ENCODE measurements at regions not wholly inside any gene's neighbourhood (a gene's known extent, or its start where the extent isn't known, plus 50 kb on each side); places are given as distances from the start of the nearest gene placed in this dataset.
A peak's percentile ranks its signal among the peaks of the same experiment; 100 is the strongest.

GRCh38 chr7:20083781-20084180, 133.4 kb downstream of the MACC1 start:
- H3K79me2 ChIP-seq (ENCODE audit: control insufficient read depth, insufficient read depth, low read length, poor library complexity): no peaks in the 10 kb centered on the region
- no peak overlapping the region for H3K9ac ChIP-seq (ENCODE audit: low read length)
- peak; percentile 78 to 80 for DNase-seq
- H3K4me2 ChIP-seq (ENCODE audit: low read length): no peak overlapping the region
- no peak overlapping the region for H2AK5ac ChIP-seq (ENCODE audit: low read length)
- no peaks in the 10 kb centered on the region for H3K36me3 ChIP-seq (ENCODE audit: control insufficient read depth in 1 of 2, insufficient read depth in 2 of 2, low read length in 2 of 2)
- no peak overlapping the region for H2BK120ac ChIP-seq (ENCODE audit: insufficient read depth, low read length, poor library complexity)
- H3K9me3 ChIP-seq (ENCODE audit: insufficient read depth, low read depth, low read length): no peaks in the 10 kb centered on the region
- no peak overlapping the region for H2BK5ac ChIP-seq (ENCODE audit: low read depth, low read length, poor library complexity)
- no peak overlapping the region for H3K18ac ChIP-seq (ENCODE audit: low read length)
- H3K27ac ChIP-seq (ENCODE audit: low read depth, low read length): no peak overlapping the region
- no peak overlapping the region for H3K23ac ChIP-seq (ENCODE audit: low read length)
- H4K12ac ChIP-seq (ENCODE audit: low read depth, low read length): no peak overlapping the region
- no peaks in the 10 kb centered on the region for H3K4me1 ChIP-seq (ENCODE audit: control insufficient read depth in 1 of 2, insufficient read depth in 2 of 2, low read length in 2 of 2)
- no peaks in the 10 kb centered on the region for H3K27me3 ChIP-seq (ENCODE audit: insufficient read depth, low read length)
- H3K79me1 ChIP-seq (ENCODE audit: low read length): no peaks in the 10 kb centered on the region
- no peak overlapping the region for H4K8ac ChIP-seq (ENCODE audit: low read depth, low read length)
- H4K91ac ChIP-seq (ENCODE audit: low read depth, low read length): no peak overlapping the region
- no peak overlapping the region for H2AFZ ChIP-seq (ENCODE audit: insufficient read depth, low read length, poor library complexity)
- H3K4me3 ChIP-seq (ENCODE audit: low read depth, low read length): no peak overlapping the region
- H3K14ac ChIP-seq (ENCODE audit: low read length): no peak overlapping the region
- no peak overlapping the region for H3K4ac ChIP-seq (ENCODE audit: low read depth, low read length)
- no peak overlapping the region for H2BK12ac ChIP-seq (ENCODE audit: low read length)
- no CpG with 5 or more reads among the region's 1 CpG for WGBS (ENCODE audit: extremely low coverage, insufficient coverage, insufficient read length)

GRCh38 chr7:20079080-20079479, 138.1 kb downstream of the MACC1 start:
- H3K4me1 ChIP-seq (ENCODE audit: control insufficient read depth in 1 of 2, insufficient read depth in 2 of 2, low read length in 2 of 2): no peaks in the 10 kb centered on the region
- H2AK5ac ChIP-seq (ENCODE audit: low read length): no peak overlapping the region
- no peak overlapping the region for H3K4ac ChIP-seq (ENCODE audit: low read depth, low read length)
- no peak overlapping the region for H2BK5ac ChIP-seq (ENCODE audit: low read depth, low read length, poor library complexity)
- DNase-seq: no peak
- no peak overlapping the region for H3K27ac ChIP-seq (ENCODE audit: low read depth, low read length)
- no peak overlapping the region for H2AFZ ChIP-seq (ENCODE audit: insufficient read depth, low read length, poor library complexity)
- H4K91ac ChIP-seq (ENCODE audit: low read depth, low read length): no peak overlapping the region
- no peak overlapping the region for H3K4me3 ChIP-seq (ENCODE audit: low read depth, low read length)
- no peak overlapping the region for H3K9ac ChIP-seq (ENCODE audit: low read length)
- H2BK120ac ChIP-seq (ENCODE audit: insufficient read depth, low read length, poor library complexity): no peak overlapping the region
- no peak overlapping the region for H3K14ac ChIP-seq (ENCODE audit: low read length)
- H2BK12ac ChIP-seq (ENCODE audit: low read length): no peak overlapping the region
- no peaks in the 10 kb centered on the region for H3K36me3 ChIP-seq (ENCODE audit: control insufficient read depth in 1 of 2, insufficient read depth in 2 of 2, low read length in 2 of 2)
- H3K18ac ChIP-seq (ENCODE audit: low read length): no peak overlapping the region
- no peak overlapping the region for H4K8ac ChIP-seq (ENCODE audit: low read depth, low read length)
- no peaks in the 10 kb centered on the region for H3K9me3 ChIP-seq (ENCODE audit: insufficient read depth, low read depth, low read length)
- no peak overlapping the region for H3K23ac ChIP-seq (ENCODE audit: low read length)
- no peak overlapping the region for H4K12ac ChIP-seq (ENCODE audit: low read depth, low read length)
- H3K79me1 ChIP-seq (ENCODE audit: low read length): no peaks in the 10 kb centered on the region
- H3K27me3 ChIP-seq (ENCODE audit: insufficient read depth, low read length): no peaks in the 10 kb centered on the region
- H3K79me2 ChIP-seq (ENCODE audit: control insufficient read depth, insufficient read depth, low read length, poor library complexity): no peaks in the 10 kb centered on the region
- no peak overlapping the region for H3K4me2 ChIP-seq (ENCODE audit: low read length)

- H3K79me1 ChIP-seq (ENCODE audit: low read length): no peaks in the 10 kb centered on the region
Measured at GRCh38 chr7:20076835-20077234, 140.3 kb downstream of the MACC1 start.

GRCh38 chr7:20075992-20076820, 141.0 kb downstream of the MACC1 start:
- Histone ChIP-seq H3K14ac (ENCODE audit: low read length) (no peak overlapping the region), H3K18ac (ENCODE audit: low read length) (no peak overlapping the region), H2BK5ac (ENCODE audit: low read depth, low read length, poor library complexity) (no peak overlapping the region), H3K4me1 (ENCODE audit: control insufficient read depth in 1 of 2, insufficient read depth in 2 of 2, low read length in 2 of 2) (no peaks in the 10 kb centered on the region), H3K23ac (ENCODE audit: low read length) (no peak overlapping the region), H3K9ac (ENCODE audit: low read length) (no peak overlapping the region), H3K36me3 (ENCODE audit: control insufficient read depth in 1 of 2, insufficient read depth in 2 of 2, low read length in 2 of 2) (no peaks in the 10 kb centered on the region), H4K91ac (ENCODE audit: low read depth, low read length) (no peak overlapping the region), H4K8ac (ENCODE audit: low read depth, low read length) (no peak overlapping the region), H3K4me3 (ENCODE audit: low read depth, low read length) (no peak overlapping the region), H3K9me3 (ENCODE audit: insufficient read depth, low read depth, low read length) (no peaks in the 10 kb centered on the region), H3K79me2 (ENCODE audit: control insufficient read depth, insufficient read depth, low read length, poor library complexity) (no peaks in the 10 kb centered on the region), H3K4ac (ENCODE audit: low read depth, low read length) (no peak overlapping the region), H2BK12ac (ENCODE audit: low read length) (no peak overlapping the region), H4K12ac (ENCODE audit: low read depth, low read length) (no peak overlapping the region), H2AK5ac (ENCODE audit: low read length) (no peak overlapping the region), H3K4me2 (ENCODE audit: low read length) (no peak overlapping the region), H3K79me1 (ENCODE audit: low read length) (no peaks in the 10 kb centered on the region), H3K27ac (ENCODE audit: low read depth, low read length) (no peak overlapping the region), H3K27me3 (ENCODE audit: insufficient read depth, low read length) (no peaks in the 10 kb centered on the region), H2AFZ (ENCODE audit: insufficient read depth, low read length, poor library complexity) (no peak overlapping the region), H2BK120ac (ENCODE audit: insufficient read depth, low read length, poor library complexity) (no peak overlapping the region)
- DNase-seq: peak; percentile 27 to 75
- WGBS (ENCODE audit: extremely low coverage, insufficient coverage, insufficient read length): no CpG with 5 or more reads among the region's 4 CpGs

More at GRCh38 chr7:20076835-20077234, 140.3 kb downstream of the MACC1 start:
- Histone ChIP-seq H3K4me2 (ENCODE audit: low read length) (no peak overlapping the region), H4K12ac (ENCODE audit: low read depth, low read length) (no peak overlapping the region), H2BK5ac (ENCODE audit: low read depth, low read length, poor library complexity) (no peak overlapping the region), H3K14ac (ENCODE audit: low read length) (no peak overlapping the region), H3K27me3 (ENCODE audit: insufficient read depth, low read length) (no peaks in the 10 kb centered on the region), H2BK120ac (ENCODE audit: insufficient read depth, low read length, poor library complexity) (no peak overlapping the region), H3K4me3 (ENCODE audit: low read depth, low read length) (no peak overlapping the region), H3K4me1 (ENCODE audit: control insufficient read depth in 1 of 2, insufficient read depth in 2 of 2, low read length in 2 of 2) (no peaks in the 10 kb centered on the region), H3K27ac (ENCODE audit: low read depth, low read length) (no peak overlapping the region), H2AFZ (ENCODE audit: insufficient read depth, low read length, poor library complexity) (no peak overlapping the region), H4K8ac (ENCODE audit: low read depth, low read length) (no peak overlapping the region), H3K18ac (ENCODE audit: low read length) (no peak overlapping the region), H3K9me3 (ENCODE audit: insufficient read depth, low read depth, low read length) (no peaks in the 10 kb centered on the region), H4K91ac (ENCODE audit: low read depth, low read length) (no peak overlapping the region), H3K4ac (ENCODE audit: low read depth, low read length) (no peak overlapping the region), H3K36me3 (ENCODE audit: control insufficient read depth in 1 of 2, insufficient read depth in 2 of 2, low read length in 2 of 2) (no peaks in the 10 kb centered on the region), H2BK12ac (ENCODE audit: low read length) (no peak overlapping the region), H3K9ac (ENCODE audit: low read length) (no peak overlapping the region), H3K23ac (ENCODE audit: low read length) (no peak overlapping the region), H2AK5ac (ENCODE audit: low read length) (no peak overlapping the region), H3K79me2 (ENCODE audit: control insufficient read depth, insufficient read depth, low read length, poor library complexity) (no peaks in the 10 kb centered on the region)
- WGBS (ENCODE audit: extremely low coverage, insufficient coverage, insufficient read length): no CpG with 5 or more reads among the region's 2 CpGs
- no peak for DNase-seq
